ENCODE measurements at regions not wholly inside any gene's neighbourhood (a gene's known extent, or its start where the extent isn't known, plus 50 kb on each side); places are given as distances from the start of the nearest gene placed in this dataset.

DNA sequence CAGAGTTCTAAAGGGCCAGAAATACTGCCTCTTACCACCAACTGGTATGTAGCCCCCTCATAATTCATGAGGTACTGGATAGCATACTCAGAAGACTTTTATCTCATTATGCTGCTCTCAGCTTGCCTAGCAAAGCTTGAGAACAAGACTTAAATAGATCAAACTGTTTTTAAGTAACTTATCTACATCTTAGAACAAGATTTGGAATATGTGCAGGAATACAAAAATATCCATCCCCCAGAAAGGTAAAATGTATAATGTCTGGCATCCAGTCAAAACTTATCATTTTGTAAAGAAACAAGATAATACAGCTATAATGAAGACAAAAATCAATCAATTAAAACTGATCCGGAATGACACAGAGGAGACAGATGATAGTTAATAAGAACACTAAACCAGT, 400.4 kb upstream of the TGFBR2 start:
- DNase-seq (ENCODE audit: low read depth), result no peak

- no peak for DNase-seq (ENCODE audit: low read depth)
Measured at GRCh38 chr3:30221619-30222018, 384.8 kb upstream of the TGFBR2 start.

DNA sequence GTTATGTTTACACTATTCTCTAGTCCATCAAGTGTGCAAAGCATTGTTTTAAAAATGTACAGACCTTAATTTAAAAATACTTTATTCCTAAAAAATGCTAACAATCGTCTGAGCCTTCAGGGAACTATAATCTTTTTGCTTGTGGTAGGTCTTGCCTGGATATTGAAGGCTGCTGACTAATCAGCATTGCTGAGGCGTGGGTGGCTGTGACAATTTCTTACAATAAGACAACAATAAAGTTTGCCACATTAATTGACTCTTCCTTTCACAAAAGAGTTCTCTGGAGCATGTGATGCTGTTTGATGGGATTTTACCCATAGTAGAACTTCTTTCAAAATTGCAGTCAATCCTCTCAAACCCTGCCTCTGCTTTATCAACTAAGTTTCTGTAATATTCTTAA, 384.0 kb upstream of the TGFBR2 start:
- no peak for DNase-seq (ENCODE audit: low read depth)

DNA sequence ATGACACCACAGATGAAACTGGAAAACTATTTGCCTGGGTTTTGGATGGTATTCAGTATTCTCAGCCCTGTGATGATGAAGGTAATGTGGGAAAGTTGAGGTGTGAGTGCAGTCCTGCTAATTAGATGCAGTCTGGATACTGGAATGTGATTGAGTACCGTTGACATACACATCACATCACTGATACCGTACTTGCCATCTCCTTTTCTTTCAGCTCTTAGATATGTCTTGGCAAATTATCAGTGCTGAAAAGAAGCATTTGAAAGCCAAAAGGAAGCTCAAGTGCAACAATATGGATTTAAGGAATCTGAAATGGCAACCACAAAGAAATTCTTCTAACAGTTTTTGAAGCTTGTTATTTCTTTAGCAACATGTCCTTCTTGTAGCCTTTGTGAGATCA, 381.4 kb upstream of the TGFBR2 start:
- no peak for DNase-seq (ENCODE audit: low read depth)

DNA sequence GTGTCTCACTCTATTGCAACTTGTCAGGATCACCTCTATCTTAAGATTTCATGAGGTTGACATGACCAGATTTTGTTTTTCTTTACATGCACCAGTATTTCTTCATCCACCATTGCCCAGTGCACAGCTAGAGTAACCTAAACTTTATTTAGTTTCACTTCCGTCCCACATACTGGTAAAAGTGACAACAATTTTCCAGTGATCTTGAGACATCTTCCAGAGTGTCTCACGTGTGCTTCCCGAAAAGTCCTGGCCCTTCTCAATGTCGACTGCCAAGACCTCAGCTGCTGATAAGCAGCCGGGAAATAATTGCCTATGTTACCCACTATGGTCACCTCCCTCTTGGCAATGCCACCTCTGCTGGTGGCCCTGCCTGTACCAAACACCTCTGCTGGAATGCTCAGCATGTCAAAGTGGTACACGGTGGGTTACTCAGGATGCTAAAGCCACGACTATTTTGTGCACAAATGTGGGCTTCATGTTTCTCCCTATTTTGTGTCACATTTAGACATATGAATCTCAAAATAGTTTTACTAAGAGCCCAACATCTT, 379.7 kb upstream of the TGFBR2 start:
- no peak for DNase-seq (ENCODE audit: low read depth)

GRCh38 chr3:30227571-30228301, 378.7 kb upstream of the TGFBR2 start:
- no peak for DNase-seq (ENCODE audit: low read depth)

- DNase-seq (ENCODE audit: low read depth), result no peak
Measured at GRCh38 chr3:30228302-30228631, 378.1 kb upstream of the TGFBR2 start.

GRCh38 chr3:30231277-30232141, 374.9 kb upstream of the TGFBR2 start:
- DNase-seq (ENCODE audit: low read depth), result no peak

DNA sequence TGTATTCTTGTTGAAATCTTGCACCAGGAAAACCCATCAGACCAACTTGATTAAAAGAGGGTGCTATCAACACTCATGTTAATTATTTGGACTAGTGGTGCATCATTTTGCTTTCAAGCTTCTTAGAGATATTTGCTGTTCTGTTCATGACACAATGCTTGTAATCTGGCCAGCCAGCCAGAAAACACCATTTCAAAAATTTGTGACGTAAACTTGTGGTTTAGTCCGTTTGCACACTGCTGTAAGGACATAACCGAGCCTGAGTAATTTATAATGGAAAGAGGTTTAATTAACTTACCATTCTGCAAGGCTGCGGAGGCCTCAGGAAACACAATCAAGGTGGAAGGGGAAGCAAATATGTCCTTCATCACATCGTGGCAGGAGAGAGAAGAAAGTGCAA, 374.3 kb upstream of the TGFBR2 start:
- DNase-seq (ENCODE audit: low read depth), result no peak

- no peak for DNase-seq (ENCODE audit: low read depth)
Measured at GRCh38 chr3:30233913-30234646, 372.3 kb upstream of the TGFBR2 start.

DNA sequence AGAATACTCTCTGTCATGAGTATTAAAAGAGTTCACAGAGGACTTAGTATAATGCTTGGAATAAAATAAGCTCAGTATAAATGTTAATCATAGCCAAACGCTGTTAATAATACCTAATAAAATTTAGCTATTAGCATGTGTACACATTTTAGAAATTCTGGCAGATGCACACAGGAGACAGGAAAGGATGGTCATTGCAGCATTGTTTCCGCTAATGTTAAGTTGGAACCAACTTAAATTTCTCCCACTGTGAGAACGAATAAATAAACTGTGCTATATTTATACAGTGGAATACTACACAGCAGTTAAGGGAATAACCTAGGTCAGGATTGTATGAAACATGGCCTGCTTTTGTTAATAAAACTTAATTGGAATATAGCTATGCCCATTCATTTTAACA, 370.4 kb upstream of the TGFBR2 start:
- DNase-seq (ENCODE audit: low read depth), result no peak

DNA sequence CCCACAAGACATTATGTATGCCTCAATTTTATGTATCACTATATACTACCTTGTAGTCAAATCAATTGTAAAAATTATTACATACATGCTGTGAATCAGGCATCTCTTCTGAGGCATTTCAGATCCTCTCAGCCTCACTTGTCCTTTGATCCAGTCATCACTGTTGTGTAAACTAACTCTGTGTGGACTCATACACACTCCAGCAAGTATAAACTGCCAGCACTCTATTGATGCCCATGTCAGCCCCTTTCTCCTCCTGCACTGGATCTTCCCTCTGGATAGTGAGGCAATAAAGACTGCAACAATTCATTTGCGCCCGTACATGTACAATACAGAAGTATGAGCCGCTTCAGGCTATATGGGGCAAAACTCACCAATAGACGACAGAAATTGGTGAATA, 364.7 kb upstream of the TGFBR2 start:
- no peak for DNase-seq (ENCODE audit: low read depth)

DNA sequence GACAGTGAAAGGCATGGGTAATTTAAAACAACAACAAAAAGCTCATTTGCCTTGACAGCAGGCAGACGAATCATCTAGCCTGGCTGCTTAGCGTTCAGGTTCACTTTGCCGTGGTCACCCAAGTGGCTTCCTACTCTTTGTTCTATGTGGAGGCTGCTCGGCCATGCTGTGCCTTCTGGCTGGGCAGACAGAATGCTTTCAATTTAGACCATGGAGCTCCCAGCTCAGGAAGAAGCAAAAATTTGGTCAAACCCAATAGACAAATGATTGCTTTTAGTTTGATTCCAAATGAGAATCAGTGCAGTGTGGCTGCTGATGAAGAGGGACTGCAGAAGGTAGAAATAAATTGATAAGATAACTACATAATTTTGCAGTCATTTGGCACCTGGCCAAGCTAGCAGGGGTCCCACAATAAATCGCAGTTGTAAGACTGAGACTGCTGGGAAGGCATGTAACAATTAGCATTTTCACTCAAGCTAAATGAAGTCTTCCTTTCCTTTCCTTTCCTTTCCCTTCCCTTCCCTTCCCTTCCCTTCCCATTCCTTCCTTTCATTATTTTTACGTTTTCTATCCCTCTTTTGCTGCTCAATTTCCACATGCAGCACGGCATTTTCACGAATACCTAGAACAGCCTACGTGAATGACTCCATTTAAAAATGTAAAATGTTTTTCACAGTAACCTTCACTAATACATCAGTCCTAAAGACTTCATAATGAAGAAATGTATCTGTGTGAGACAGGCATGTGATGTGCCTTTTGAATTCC, 360.4 kb upstream of the TGFBR2 start:
- DNase-seq (ENCODE audit: low read depth), result no peak

DNA sequence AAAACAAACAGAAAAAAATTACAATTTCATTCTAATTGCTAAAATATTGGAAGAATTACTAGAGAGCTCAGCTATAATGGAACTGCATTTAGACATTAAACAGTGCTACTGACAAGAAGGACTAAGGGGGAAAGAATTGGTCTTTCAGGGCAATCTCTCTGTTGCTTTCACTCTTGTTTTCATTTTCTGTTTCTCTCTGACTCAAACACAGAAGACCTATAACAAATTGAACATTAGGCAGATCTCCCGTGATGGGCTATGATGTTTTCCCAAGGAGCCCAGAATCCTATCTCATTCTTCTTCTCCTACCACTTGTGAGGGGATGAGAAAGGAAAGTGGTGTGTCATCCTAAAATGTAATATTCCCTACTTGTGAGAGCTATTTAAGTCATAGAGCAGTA, 358.0 kb upstream of the TGFBR2 start:
- no peak for DNase-seq (ENCODE audit: low read depth)

DNA sequence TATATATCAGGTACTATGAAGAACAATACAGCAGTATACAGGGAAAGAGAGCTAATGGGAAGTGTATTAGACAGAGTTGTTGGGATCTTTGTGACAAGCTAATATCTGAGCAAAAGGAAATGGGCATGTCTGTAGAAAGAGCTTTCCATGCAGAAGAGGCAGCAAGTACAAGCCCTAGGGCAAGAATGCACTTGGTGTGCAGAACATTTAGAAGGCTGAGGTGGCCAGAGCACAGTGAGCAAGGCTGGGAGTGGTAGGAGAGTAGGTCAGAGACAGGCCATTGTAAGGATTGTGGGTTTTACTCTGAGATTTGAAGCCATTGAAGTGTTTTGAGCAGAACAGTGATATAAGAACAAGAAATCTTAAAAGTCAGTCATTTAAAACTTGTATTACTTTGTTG, 353.9 kb upstream of the TGFBR2 start:
- DNase-seq (ENCODE audit: low read depth), result no peak

GRCh38 chr3:30253832-30254231, 352.6 kb upstream of the TGFBR2 start:
- DNase-seq (ENCODE audit: low read depth), result no peak

GRCh38 chr3:30256474-30256873, 349.9 kb upstream of the TGFBR2 start:
- DNase-seq (ENCODE audit: low read depth), result no peak

DNA sequence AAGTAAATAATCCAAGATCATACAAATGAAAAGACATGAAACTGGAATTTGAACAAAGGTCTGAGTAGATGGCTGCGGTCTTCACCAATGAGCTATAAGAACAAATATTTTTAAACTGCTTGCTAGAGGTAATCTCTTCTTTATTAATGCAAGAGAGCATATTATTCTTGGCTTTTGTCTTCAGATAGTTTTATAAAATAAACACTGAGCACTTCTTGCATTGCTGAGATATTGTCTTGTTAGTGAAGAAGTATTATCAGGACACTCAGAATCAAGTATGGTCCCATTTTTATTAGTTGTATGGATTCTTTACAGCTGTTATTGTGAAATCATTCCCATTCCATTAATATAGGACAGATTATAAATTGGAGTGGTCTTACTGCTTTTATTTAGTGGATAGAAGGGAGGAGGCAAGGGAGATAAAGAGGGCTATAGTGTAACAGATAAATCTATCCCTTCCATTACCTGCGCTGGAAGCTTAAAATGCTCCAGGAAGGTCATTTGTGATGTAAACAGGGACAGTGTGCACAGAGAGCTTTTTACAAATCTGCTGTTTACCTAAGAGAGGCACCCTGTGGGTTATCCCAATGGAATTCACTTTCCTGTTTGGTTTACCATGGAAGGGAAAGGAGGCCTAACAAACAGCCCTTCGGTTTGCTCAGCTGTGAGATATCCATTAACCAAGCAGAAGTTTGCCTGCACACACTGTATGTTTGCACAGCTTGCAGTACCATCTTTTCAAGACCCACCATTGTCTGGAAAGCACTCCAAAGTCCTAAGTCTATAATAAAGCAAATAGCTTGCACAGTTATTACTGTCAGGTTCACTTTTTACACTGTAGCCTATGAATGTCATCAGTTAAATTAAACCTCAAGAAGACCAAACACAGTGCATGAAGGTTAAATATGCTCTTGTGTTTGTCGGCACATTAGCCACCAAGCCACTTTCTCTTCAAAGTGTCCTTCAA, 347.7 kb upstream of the TGFBR2 start:
- DNase-seq (ENCODE audit: low read depth), result no peak

- no peak for DNase-seq (ENCODE audit: low read depth)
Measured at GRCh38 chr3:30259730-30260129, 346.7 kb upstream of the TGFBR2 start.

GRCh38 chr3:30260762-30261161, 345.6 kb upstream of the TGFBR2 start:
- DNase-seq (ENCODE audit: low read depth), result no peak

All from activated T-helper 9 cell treated with anti-CD3 and anti-CD28 coated beads, Interleukin-2, amount 50 U/mL, for 16 hours (primary cell).